ENCODE measurements at regions not wholly inside any gene's neighbourhood (a gene's known extent, or its start where the extent isn't known, plus 50 kb on each side); places are given as distances from the start of the nearest gene placed in this dataset.

DNA sequence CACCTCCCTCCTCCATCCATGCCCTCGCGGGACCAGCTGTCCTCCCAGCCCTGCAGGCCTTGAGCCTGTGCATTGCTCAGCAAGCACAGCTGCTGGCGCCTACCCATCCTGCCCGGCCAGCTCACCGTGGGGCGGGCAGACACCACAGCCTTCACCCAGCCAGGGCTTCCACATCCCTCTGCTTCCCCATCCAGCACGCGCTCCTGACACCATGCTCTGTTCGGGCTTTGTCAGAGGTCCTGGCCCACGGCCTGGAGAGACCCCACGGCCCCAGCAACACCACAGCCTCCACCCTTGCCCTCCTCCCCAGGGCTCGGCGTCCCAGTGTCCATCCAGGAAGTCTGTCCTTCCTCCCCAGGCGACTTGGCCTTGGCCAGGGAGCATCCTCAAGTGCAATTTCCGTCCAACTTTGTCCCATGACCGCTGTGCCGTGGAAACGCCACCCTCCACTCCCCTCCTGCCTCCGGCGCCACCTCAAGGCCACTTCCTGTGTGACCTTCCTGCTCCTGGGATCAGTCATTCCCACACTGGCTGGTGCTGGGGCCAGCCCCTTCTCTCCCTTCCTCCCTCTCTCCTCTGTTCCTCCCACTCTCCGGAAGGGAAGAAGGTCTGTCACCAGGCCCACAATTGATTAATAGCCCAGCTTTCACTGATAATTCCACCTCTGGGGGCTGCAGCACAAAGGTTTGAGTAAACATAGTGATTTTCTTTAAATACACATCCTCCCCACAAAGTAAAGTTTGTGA lies 71.5 kb upstream of the SMNDC1 start:
- no peak for DNase-seq

DNA sequence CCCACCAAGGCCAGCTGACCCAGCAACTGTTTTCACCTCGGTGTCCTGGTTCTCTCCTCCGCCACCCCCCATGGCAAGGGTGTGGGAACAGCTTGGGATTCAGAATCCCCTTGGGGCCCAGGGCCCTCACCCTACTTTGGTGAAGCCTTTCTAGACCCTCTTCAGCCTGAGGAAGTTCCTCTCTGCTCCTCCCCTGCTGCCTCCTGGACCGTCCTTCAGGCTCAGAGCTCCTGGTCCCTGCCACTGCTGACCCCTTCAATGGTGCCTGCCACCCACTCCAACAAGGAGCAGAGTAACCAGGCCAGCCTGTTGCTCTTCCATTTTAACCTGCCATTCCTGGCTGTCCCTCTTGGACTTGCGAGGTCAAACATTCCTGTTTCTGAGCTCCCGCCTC lies 72.0 kb upstream of the SMNDC1 start:
- DNase-seq: no peak

DNA sequence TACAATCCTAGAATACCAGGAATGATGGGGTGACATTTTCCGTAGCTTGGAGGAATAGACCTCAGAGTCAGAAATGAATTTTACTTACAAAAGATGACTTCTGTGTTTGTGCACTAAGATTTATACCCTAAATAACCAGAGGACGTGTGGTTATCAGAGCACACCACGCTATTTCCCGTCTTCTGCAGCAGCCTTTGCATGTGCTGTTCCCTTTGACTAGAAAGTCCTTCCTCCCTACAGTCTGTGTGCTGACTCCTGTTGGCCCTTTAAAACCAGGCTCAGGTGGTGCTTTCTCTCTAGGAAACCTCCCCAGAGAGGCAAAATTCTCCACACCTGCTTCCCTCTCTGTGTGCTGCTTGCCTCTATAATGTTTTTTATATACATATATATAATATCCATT lies 73.3 kb upstream of the SMNDC1 start:
- no peak for DNase-seq

DNA sequence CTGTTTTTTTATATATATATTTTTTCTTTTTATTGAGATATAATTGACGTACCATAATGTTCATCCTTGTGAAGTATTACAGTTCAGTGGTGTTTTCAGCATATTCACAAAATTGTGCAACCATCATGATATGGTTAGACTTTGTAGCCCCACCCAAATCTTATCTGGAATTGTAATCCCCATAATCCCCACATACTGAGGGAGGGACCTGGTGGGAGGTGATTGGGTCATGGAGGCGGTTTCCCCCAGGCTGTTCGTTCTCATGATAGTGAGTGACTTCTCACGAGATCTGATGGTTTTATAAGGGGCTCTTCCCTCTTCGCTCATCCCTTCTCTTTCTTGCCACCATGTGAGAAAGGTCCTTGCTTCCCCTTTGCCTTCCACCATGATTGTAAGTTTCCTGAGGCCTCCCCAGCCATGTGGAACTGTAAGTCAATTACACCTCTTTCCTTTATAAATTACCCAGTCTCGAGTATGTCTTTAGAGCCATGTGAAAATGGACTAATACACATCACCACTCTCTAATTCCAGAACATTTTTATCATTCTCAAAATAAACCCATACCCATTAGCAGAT lies 73.9 kb upstream of the SMNDC1 start:
- DNase-seq: no peak

DNA sequence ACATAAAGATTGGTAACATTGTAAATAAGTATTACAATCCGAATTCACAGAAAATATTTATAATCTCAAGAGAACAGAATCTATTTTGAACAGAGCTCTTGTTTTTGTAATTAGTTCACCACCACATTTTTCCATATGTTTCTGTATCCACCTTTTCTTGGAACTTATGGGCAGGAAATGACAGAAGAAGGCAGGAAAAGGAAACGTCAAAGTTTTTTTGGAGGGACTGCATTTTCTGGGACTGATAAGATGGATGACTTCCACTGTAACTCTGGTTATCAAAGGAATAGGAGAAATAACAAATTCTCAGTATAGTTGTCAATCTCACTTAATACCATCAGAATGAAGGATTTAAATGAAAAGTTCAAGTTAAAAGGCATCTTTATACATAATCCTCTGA lies 75.1 kb upstream of the SMNDC1 start:
- peak; percentile 9 for DNase-seq

DNA sequence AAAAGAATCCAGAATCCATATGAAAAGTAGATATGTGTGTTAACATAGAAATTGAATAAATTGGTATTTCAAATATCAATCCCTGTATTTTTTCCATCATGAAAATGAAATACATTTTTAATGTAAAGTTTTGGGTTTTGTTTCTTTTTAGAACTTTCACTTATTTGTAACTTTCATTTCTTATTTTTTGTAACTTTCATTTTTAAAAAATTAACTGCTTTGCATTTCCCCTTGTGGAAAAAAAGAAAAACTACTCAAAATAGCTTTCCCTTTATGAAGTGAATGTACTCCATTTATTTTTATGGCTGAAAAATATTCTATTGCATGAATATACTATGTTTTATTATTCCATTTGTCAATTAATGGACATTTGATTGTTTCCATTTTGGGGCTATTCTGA lies 75.6 kb upstream of the SMNDC1 start:
- DNase-seq: no peak

DNA sequence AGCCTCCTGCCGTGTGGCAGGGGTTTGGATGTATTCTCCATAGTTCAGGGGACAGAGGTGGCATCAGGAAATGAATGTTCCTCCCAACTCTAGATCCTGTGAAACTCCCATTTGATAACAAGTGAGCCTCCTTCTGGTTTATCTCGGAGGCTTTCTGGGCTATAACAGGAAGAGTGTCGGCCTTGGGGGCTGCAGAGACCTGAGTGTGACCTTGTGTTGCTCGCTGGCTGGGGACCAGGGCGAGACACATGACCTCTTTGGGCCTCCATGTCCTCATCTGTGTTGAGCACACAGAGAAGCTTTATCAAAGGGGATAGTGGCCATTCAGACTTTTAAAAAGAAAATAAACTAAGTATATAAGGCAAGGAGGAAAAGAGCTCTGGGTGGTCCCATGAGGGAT lies 78.0 kb upstream of the SMNDC1 start:
- no peak for DNase-seq

DNA sequence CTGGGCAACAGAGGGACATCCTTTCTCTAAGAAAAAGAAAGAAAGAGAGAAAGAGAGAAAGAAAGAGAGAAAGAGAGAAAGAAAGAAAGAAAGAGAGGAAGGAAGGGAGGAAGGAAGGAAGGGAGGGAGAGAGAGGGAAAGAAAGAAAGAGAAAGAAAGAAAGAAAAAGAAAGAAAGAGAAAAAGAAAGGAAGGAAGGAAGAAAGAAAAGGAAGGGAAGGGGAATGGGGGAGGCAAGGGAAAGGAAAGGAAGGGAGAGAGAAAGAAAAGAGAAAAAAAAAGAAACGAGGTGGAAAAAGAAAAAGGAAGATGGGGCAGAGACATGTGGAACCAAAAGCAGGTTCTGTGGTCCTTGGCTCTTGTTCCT lies 82.9 kb upstream of the SMNDC1 start:
- DNase-seq: no peak

DNA sequence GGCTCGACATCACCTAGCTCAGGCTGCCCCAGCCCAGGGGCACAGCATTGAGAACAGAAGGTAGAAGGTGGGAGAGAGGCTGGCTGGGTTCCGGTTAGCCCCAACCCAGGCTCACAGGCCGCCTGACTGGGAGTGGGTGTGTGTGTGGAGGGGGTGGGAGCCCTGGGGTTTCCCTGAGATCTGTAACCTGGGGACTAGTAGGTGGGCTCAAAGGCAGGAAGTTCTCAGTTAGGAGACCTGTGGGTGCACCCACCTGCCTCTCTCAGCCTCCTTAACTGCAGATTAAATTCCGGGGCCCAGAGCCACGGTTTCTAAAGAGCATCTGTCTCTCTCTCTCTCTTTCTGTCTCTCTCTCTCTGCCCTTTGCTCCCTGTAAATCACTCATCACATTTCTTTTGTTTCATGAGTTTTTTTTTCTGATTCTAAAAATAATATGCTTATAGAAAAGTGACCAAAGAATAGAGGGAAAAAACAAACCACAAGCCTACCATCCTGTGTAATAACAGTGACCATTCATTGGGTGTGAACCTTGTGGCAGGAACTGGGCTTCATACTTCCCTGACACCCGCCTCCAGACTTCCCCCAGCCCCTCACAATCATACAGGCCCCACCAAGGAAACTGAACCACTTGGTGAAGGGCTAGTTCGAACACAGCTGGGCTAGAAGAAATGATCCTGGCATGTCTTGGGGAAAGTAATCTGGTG lies 83.4 kb upstream of the SMNDC1 start:
- DNase-seq: no peak

DNA sequence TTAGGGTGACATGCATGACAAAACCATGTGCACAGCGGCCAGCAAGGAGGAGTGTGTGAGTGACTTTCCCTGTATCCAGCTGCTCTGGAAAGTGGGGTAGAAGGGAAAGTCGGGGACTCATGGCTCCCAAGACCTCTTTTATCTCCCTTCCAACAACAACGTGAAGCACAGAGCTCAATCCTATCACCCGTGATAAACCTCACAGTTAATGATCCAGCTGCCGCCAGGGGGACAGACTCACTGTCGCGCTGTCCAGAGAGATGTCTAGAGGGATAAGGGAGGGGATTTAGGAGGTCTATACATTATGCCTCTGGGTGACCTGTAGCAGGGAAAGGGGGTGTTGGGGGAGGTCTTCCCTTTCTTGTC lies 84.0 kb upstream of the SMNDC1 start:
- DNase-seq: no peak

DNA sequence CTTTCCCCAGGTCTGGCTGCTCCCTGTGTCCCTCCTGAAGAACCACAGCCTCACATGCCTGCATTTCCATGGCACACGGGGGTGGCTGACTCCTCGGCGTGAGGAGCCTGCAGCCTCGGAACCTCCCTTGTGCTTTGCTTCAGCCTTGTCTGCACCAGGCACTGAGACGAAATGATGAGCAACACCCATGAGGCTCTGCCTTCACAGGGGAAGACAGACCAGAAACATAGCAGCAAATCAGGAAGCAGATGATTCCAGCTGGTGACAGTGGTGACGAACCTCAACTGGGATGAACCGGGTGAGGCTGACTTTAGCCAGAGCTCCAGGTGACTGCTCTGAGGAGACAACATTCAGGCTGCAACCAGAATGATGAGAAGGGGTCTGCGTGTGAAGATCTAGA lies 84.5 kb upstream of the SMNDC1 start:
- DNase-seq: no peak

DNA sequence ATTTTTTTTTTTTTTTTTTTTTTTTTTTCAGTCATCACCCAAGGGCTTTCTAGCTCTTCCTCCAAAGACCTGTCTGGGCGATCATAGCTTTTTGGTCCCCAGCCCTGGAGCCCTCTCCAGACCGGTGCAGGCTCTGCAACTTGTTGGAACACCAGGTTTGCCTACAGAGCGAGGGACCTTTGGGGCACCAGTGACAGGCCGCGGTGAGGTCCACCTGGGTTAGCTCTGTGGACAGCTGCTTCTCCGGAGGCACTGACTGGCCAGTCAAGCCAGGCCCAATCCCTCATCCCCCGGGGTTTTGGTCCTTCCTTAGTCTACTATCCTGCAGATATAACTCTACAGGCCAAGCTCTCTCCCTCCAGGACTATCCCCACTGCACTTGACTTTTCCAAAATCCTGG lies 86.8 kb upstream of the SMNDC1 start:
- no peak for DNase-seq

DNA sequence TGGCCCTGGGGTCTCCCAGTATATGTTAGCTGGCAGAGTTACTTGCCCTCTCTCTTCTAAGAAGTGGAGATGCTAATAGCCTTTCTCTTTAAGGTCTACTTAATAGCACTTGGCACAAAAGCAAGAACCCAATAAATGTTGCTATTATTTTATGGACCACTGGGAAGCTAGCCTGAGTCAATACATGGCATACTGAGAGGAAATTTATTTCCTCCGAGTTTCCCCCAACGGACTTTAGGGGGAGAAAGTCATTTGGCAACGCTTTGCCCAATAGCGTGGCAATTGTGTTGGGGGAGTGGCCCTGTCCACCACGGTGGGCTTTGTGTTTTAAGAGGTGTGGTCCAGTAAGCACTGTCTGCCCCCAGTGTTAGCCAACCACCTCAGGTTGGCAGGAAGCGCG lies 87.4 kb upstream of the SMNDC1 start:
- no peak for DNase-seq

DNA sequence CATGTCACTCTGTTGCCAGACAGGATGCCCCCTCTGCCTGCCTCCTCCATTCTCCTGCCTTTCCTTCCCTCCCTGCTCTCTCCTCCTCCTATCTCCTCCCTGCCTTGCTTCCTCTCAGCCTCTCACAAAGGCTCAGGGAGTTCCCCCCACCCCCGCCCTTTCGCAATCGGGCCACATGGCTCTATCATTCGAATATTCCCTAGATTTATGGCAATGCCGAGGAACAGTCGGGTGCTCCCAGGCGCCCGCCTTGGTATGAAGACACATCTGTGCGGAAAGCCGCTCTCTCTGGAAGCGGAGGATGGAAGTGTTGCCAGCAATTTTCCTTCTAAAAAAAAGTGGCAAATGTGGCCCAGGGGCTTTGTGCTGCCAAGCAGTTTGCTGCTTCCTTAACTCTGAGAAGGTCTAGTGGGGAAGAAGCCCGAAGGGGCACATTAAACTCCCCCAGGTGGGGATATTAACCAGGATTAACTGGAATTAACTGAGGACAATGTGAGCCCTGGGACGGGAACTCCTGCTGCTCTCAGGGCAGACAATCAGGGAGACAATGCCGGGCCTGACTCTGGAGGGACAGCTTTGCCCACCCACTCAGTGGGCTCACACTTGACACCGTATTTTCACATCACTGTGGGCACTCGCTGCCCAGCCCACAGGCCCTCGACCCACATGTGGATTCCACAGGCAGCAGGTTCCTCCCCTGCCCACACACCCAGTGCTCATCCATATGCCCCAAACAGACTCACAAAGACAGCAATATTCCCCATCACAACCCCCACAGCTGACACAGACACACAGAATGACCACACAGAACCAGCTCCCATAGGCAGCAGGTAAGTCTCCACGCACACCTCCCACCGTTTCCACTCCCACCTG lies 88.4 kb upstream of the SMNDC1 start:
- no peak for DNase-seq

DNA sequence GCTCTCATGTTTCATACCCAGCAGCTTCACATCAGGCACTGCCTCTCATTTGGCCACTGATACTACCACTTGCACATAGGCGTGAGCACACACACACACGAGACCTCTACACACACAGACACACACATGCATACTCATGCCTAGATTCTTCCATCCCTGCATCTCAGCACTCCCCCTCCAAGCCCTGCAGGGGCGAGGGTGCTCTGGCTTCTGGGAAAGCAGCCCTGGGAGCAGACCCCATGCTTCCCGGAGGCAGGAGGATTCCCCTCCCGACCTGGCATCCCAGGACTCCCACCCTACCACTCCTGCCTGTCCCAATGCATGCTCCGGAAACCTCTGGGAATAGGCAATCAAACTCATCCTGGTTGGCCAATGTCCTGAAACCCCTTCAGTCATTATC lies 89.1 kb upstream of the SMNDC1 start:
- no peak for DNase-seq

DNA sequence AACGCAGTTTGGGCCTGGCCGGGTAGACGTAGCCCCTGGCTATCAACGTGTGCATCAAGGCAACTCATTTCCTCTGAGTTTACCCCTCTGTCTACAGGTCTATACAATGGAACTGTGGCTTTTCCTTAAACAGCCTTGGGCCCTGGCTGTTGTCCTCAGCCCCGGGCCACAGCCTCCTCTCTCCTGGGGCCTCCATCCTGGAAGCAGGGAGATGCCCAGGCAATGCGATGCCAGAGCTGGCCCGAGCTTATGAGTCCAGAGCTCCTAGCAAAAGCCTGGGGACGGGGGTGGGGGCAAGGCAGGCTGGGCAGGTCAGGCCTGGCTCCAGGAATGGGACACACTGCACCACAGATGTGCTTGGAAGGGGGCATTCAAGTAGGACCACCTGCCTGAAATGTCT lies 89.6 kb upstream of the SMNDC1 start:
- DNase-seq: no peak

DNA sequence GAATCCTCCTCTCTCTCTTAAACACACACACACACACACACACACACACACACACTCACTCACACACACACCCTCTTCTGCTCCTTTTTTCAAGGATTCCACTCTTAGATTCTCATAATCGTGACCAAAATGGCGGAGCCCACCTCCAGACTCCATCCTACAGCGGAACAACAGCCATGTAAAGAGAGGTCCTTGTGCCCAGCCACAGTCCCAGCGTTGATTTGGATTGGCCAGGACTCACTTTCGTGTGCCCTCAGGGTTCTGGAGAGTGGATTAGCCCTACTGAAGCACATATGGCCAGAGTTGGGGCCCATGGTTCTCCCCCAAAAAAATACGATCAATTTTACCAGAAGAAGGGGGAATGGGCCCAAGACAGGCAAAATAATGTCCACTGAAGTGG lies 90.2 kb upstream of the SMNDC1 start:
- no peak for DNase-seq

DNA sequence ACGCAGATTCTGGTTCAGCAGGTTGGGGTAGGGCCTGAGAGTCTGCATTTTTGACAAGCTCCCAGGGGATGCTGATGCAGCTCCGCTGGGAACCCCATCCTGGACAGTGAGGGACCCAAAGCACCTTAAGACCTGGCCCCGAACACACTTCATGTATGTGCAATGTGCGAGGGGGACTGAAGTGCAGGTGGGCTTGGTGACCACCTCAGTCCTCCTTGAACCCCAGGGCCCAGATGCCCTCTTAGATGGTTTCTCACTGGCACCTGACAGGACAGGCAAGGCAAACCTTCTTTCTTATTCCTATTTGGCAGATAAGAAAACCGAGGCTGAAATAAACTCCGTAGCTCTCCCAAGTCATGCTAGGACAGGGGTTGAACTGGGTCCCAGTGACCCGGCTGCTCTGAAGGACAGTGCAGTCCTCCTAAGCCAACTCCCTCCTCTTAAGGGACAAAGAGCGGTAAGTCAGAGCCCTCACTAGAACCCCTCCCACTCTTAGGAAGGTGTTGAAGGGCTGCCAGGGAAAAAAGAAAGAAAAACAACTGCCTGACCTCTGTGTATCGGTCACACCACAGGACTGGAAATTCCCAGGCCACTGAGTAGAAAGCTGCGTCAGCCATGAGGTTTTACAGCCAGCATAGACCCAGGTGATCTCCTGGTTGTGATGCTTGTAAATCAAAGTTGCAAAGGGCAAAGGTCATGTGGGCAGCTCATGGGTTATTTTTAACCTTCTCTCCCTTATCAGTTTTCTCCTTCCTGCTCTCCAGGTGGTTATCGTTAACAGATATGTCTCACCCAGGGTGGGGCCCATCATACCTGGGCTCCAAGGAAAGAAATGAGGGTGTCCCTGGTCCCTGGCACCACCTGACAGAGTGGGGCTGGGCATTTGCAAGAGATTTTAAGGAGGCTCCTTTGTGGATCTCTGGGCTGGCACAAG lies 90.9 kb upstream of the SMNDC1 start:
- no peak for DNase-seq

DNA sequence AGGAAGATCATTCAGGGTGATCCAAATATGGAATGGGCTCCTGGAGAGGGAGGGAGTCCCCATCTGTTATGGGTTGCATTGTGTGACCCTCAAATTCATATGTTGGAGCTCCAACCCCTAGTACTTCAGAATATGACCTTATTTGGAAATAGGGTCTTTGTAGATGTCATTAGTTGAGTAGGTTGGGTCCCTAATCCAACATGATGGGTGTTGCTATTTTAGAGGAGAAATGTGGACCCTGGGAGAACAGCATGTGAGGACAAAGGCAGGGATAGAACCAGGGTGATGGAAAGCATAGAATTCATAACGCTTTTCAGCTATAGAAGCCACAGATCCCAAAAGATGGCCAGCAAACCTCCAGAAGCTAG lies 91.5 kb upstream of the SMNDC1 start:
- DNase-seq: no peak

DNA sequence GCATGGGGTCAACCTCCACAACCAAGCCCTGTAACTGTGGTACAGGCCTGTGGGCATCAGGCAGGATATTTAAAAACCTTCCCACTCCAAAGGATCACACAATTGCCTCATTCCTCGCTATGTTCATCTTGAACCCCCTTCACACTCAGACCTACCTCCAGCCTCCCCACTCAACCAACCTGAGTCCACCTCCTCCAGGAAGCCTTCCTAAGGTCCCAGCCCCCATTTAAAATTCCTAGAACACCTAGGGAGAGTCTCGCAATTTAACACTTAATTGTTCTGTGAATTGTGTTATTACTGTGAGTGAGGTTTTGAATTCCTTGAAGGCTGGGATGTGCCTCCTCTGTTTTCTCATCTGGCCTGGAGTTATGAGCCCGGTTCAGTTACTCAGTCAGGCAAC lies 93.1 kb upstream of the SMNDC1 start:
- no peak for DNase-seq

DNA sequence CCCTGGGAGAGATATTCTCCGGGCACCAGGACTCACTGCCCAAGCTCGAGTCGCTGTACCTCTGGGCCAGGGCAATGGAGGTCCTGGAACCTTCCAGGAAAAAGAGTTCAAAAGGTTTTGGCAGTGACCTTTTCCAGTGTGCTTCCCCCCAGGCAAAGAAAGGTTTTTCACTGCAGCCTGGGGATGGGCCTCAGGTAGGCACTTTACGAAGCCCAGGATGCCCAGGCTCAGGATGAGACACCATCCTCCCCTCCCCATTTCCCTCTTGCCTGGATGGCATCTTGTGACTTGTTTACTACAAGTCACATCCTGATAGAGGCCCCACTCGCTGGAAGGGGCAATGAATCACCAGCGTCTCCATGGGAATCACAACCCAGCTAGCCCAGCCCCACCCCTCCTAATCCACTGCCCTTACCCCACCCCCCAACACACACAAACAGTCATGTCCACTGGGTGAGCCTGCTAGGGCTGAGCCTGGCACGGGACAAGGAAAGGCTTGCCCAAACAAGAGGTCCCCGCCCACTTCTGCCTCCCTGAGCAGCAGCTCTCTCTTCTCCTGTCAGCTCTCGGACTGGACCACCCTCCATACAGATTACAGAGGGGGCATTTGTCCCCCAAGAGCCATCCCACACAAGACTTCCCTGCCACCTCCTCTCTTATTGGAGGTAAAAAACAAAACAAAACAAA lies 93.8 kb upstream of the SMNDC1 start:
- DNase-seq: peak; percentile 36

Data from hematopoietic multipotent progenitor cell treated with erythropoietin and hydrocortisone succinate and interleukin-3 and kit ligand, for 8 days (in vitro differentiated cells).